HG03378 (cell line): ENCODE measurements at regions not wholly inside any gene's neighbourhood (a gene's known extent, or its start where the extent isn't known, plus 50 kb on each side); places are given as distances from the start of the nearest gene placed in this dataset.

ENCODE experiments used
- ATAC-seq: cut with Tn5 transposase; IDR thresholded peaks from one replicate; pipeline ENCODE4 v1.9.1; 2021; ENCODE audit warnings: mild to moderate bottlenecking, moderate library complexity; ENCODE audit not compliant: unreplicated experiment

- no peak for ATAC-seq
Measured at GRCh38 chr21:27085387-27085786, 118.5 kb upstream of the ADAMTS5 start.

GRCh38 chr21:27083144-27083543 lies 116.3 kb upstream of the ADAMTS5 start:
- no peak for ATAC-seq

GRCh38 chr21:27082431-27083010 lies 115.6 kb upstream of the ADAMTS5 start:
- ATAC-seq, result no peak

GRCh38 chr21:27079636-27080240 lies 112.8 kb upstream of the ADAMTS5 start:
- ATAC-seq, result no peak

- ATAC-seq, result no peak
Measured at GRCh38 chr21:27078915-27079314, 112.0 kb upstream of the ADAMTS5 start.

- ATAC-seq, result no peak
Measured at GRCh38 chr21:27077501-27077900, 110.6 kb upstream of the ADAMTS5 start.

GRCh38 chr21:27076025-27076424 lies 109.1 kb upstream of the ADAMTS5 start:
- ATAC-seq, result no peak

GRCh38 chr21:27070861-27071670 lies 104.2 kb upstream of the ADAMTS5 start:
- no peak for ATAC-seq

GRCh38 chr21:27068811-27069210 lies 101.9 kb upstream of the ADAMTS5 start:
- ATAC-seq, result no peak

- no peak for ATAC-seq
Measured at GRCh38 chr21:27067226-27067625, 100.3 kb upstream of the ADAMTS5 start.

GRCh38 chr21:27062443-27062842 lies 95.6 kb upstream of the ADAMTS5 start:
- no peak for ATAC-seq

- no peak for ATAC-seq
Measured at GRCh38 chr21:27061770-27062169, 94.9 kb upstream of the ADAMTS5 start.

- ATAC-seq, result no peak
Measured at GRCh38 chr21:27060190-27060589, 93.3 kb upstream of the ADAMTS5 start.

- no peak for ATAC-seq
Measured at GRCh38 chr21:27058673-27059605, 92.1 kb upstream of the ADAMTS5 start.

GRCh38 chr21:27057997-27058396 lies 91.1 kb upstream of the ADAMTS5 start:
- ATAC-seq, result no peak

- no peak for ATAC-seq
Measured at GRCh38 chr21:27047658-27048314, 80.9 kb upstream of the ADAMTS5 start.

GRCh38 chr21:27047283-27047657 lies 80.4 kb upstream of the ADAMTS5 start:
- ATAC-seq, result no peak

- no peak for ATAC-seq
Measured at GRCh38 chr21:27045281-27045985, 78.5 kb upstream of the ADAMTS5 start.

- ATAC-seq, result no peak
Measured at GRCh38 chr21:27043377-27043776, 76.5 kb upstream of the ADAMTS5 start.
